ENCODE measurements at regions not wholly inside any gene's neighbourhood (a gene's known extent, or its start where the extent isn't known, plus 50 kb on each side); places are given as distances from the start of the nearest gene placed in this dataset.

- Mint-ChIP-seq H3K27ac (no peak overlapping the region), H3K36me3 (ENCODE audit: low read depth) (no peaks in the 10 kb centered on the region), H3K4me3 (no peak overlapping the region), H3K27me3 (no peaks in the 10 kb centered on the region), H3K4me1 (ENCODE audit: low read depth) (no peaks in the 10 kb centered on the region), H3K9me3 (peaks cover 3% of the 10 kb centered on the region)
- Histone ChIP-seq H3K27me3 (ENCODE audit: control insufficient read depth in 1 of 2, insufficient read depth in 2 of 2, low read length in 2 of 2) (no peaks in the 10 kb centered on the region), H3K36me3 (ENCODE audit: insufficient read depth, low read length) (no peaks in the 10 kb centered on the region), H3K9me3 (ENCODE audit: control insufficient read depth in 1 of 2, insufficient read depth in 1 of 2, low read length in 2 of 2) (no peaks in the 10 kb centered on the region), H3K4me3 (ENCODE audit: low read length) (no peak overlapping the region), H3K27ac (ENCODE audit: low read depth in 1 of 2, low read length in 2 of 2) (no peak overlapping the region), H3K4me1 (ENCODE audit: insufficient read depth, low read length) (no peaks in the 10 kb centered on the region)
- TF ChIP-seq, protein P1, sequence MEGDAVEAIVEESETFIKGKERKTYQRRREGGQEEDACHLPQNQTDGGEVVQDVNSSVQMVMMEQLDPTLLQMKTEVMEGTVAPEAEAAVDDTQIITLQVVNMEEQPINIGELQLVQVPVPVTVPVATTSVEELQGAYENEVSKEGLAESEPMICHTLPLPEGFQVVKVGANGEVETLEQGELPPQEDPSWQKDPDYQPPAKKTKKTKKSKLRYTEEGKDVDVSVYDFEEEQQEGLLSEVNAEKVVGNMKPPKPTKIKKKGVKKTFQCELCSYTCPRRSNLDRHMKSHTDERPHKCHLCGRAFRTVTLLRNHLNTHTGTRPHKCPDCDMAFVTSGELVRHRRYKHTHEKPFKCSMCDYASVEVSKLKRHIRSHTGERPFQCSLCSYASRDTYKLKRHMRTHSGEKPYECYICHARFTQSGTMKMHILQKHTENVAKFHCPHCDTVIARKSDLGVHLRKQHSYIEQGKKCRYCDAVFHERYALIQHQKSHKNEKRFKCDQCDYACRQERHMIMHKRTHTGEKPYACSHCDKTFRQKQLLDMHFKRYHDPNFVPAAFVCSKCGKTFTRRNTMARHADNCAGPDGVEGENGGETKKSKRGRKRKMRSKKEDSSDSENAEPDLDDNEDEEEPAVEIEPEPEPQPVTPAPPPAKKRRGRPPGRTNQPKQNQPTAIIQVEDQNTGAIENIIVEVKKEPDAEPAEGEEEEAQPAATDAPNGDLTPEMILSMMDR (IDR thresholded peaks at IDR 0.05): no peak
- ChIA-PET CTCF (no interaction called here), POLR2A (no interaction called here)
- ATAC-seq (ENCODE audit: poor library complexity) (no peak), DNase-seq (no peak)
- intact Hi-C loops (cut with DNase I, micrococcal nuclease): no loop called here
These were observed 1273.5 kb upstream of the CRIM1 start for GRCh38 chr2:35082072-35082471.

GRCh38 chr2:35081622-35082015 is 1274.0 kb upstream of the CRIM1 start:
- Mint-ChIP-seq H3K9me3 (peaks cover 3% of the 10 kb centered on the region), H3K27me3 (no peaks in the 10 kb centered on the region), H3K36me3 (ENCODE audit: low read depth) (no peaks in the 10 kb centered on the region), H3K4me3 (no peak overlapping the region), H3K4me1 (ENCODE audit: low read depth) (no peaks in the 10 kb centered on the region), H3K27ac (no peak overlapping the region)
- Histone ChIP-seq H3K4me1 (ENCODE audit: insufficient read depth, low read length) (no peaks in the 10 kb centered on the region), H3K27ac (ENCODE audit: low read depth in 1 of 2, low read length in 2 of 2) (no peak overlapping the region), H3K36me3 (ENCODE audit: insufficient read depth, low read length) (no peaks in the 10 kb centered on the region), H3K9me3 (ENCODE audit: control insufficient read depth in 1 of 2, insufficient read depth in 1 of 2, low read length in 2 of 2) (no peaks in the 10 kb centered on the region), H3K27me3 (ENCODE audit: control insufficient read depth in 1 of 2, insufficient read depth in 2 of 2, low read length in 2 of 2) (no peaks in the 10 kb centered on the region), H3K4me3 (ENCODE audit: low read length) (no peak overlapping the region)
- ATAC-seq (ENCODE audit: poor library complexity) (no peak), DNase-seq (no peak)
- intact Hi-C loops (cut with DNase I, micrococcal nuclease): no loop called here
- TF ChIP-seq, protein P1 (IDR thresholded peaks at IDR 0.05): no peak
- POLR2A ChIA-PET: no interaction called here
- CTCF ChIA-PET: no interaction called here

DNA sequence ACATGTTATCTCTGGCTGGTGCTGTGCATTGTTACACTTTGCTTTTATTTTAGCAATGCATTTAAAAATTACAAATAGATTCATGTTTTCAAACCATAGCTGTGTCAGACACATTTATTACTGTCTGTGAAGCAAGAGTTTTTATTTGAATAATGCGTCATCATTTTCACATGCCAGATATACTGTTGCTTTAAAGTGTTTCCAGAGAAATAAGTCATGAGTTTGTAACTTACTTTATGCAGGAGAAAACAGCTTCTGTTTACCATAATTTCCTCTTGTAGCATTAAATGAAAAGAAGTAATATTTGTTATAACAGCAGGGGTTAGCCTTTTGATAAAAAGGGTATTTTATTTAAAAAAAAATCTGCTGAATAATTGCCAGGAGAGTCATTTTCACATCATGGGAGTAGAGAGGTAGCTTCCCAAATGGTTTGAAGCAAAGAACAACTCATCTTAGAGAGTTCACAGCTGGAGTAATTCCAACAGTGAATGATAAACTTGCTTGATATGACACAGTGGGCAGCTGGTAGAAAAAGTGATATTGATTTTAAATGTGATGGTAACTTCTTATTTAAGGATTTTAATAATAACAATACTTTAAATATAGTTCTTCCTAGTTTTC is 1274.5 kb upstream of the CRIM1 start:
- Histone ChIP-seq H3K27ac (ENCODE audit: low read depth in 1 of 2, low read length in 2 of 2) (no peak overlapping the region), H3K4me1 (ENCODE audit: insufficient read depth, low read length) (no peaks in the 10 kb centered on the region), H3K4me3 (ENCODE audit: low read length) (no peak overlapping the region), H3K36me3 (ENCODE audit: insufficient read depth, low read length) (no peaks in the 10 kb centered on the region), H3K27me3 (ENCODE audit: control insufficient read depth in 1 of 2, insufficient read depth in 2 of 2, low read length in 2 of 2) (no peaks in the 10 kb centered on the region), H3K9me3 (ENCODE audit: control insufficient read depth in 1 of 2, insufficient read depth in 1 of 2, low read length in 2 of 2) (no peaks in the 10 kb centered on the region)
- no peaks in the 10 kb centered on the region for H3K27me3 Mint-ChIP-seq
- intact Hi-C loops (cut with DNase I, micrococcal nuclease): no loop called here
- TF ChIP-seq, protein P1 (IDR thresholded peaks at IDR 0.05): no peak
- DNase-seq (no peak), ATAC-seq (ENCODE audit: poor library complexity) (no peak)
- no peak overlapping the region for H3K27ac Mint-ChIP-seq
- H3K4me1 Mint-ChIP-seq (ENCODE audit: low read depth): no peaks in the 10 kb centered on the region
- H3K4me3 Mint-ChIP-seq: no peak overlapping the region
- ChIA-PET POLR2A (no interaction called here), CTCF (no interaction called here)
- H3K9me3 Mint-ChIP-seq: peaks cover 3% of the 10 kb centered on the region
- H3K36me3 Mint-ChIP-seq (ENCODE audit: low read depth): no peaks in the 10 kb centered on the region

All from CD4-positive, alpha-beta T cell (primary cell).